Osteocyte (in vitro differentiated cells): ENCODE measurements at regions not wholly inside any gene's neighbourhood (a gene's known extent, or its start where the extent isn't known, plus 50 kb on each side); places are given as distances from the start of the nearest gene placed in this dataset.

Experiments
- DNase-seq: peaks from one replicate; pipeline ENCODE4 v3.0.0; 2021; ENCODE audit warnings: mixed read lengths; ENCODE audit not compliant: unreplicated experiment; ENCODE audit errors: extremely low spot score
- H3K27ac Mint-ChIP-seq: one replicate; pipeline ENCODE4 v1.8.0; 2021; ENCODE audit warnings: mild to moderate bottlenecking, mixed read lengths; ENCODE audit not compliant: unreplicated experiment
- H3K27me3 Mint-ChIP-seq: one replicate; pipeline ENCODE4 v1.8.0; 2021; ENCODE audit warnings: mixed read lengths; ENCODE audit not compliant: unreplicated experiment
- H3K36me3 Mint-ChIP-seq: one replicate; pipeline ENCODE4 v1.8.0; 2021; ENCODE audit warnings: mixed read lengths; ENCODE audit not compliant: unreplicated experiment
- H3K4me1 Mint-ChIP-seq: one replicate; pipeline ENCODE4 v1.8.0; 2021; ENCODE audit warnings: mixed read lengths; ENCODE audit not compliant: unreplicated experiment
- H3K4me3 Mint-ChIP-seq: one replicate; pipeline ENCODE4 v1.8.0; 2021; ENCODE audit warnings: mild to moderate bottlenecking, moderate library complexity, mixed read lengths; ENCODE audit not compliant: unreplicated experiment
- H3K9me3 Mint-ChIP-seq: one replicate; pipeline ENCODE4 v1.8.0; 2021; ENCODE audit warnings: mixed read lengths; ENCODE audit not compliant: unreplicated experiment
- TF ChIP-seq, protein P1 (sequence below): fragments of 200-600 bp; sonication (generic); IDR thresholded peaks from 2 replicates; pipeline ENCODE4 v1.5.0; 2021; ENCODE audit warnings: antibody characterized with exemption, mild to moderate bottlenecking, moderate library complexity

DNA sequence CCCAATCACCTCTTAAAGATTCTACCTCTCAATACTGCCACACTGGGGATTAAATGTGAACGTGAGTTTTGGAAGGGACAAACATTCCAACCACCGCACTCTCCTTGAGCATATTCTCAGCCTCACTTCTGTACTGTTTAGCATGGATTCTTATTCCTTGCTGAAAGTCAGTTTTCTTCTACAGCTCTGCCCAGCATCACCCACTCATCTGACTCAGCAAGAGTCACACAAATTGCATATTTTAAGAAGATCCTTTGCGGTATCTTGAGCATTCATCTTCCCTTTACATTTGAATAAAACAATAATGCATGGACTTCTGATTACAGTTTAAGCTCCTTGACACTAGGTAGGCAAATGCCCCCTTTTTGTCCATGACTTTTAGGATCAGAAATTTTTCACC is 251.6 kb upstream of the MKLN1 start:
- no peak for DNase-seq
- Mint-ChIP-seq H3K27me3 (no peaks in the 10 kb centered on the region), H3K27ac (peak overlapping the region; percentile 59), H3K9me3 (no peaks in the 10 kb centered on the region), H3K36me3 (peaks cover 19% of the 10 kb centered on the region), H3K4me1 (peaks cover 14% of the 10 kb centered on the region), H3K4me3 (no peak overlapping the region)
- TF ChIP-seq, protein P1, sequence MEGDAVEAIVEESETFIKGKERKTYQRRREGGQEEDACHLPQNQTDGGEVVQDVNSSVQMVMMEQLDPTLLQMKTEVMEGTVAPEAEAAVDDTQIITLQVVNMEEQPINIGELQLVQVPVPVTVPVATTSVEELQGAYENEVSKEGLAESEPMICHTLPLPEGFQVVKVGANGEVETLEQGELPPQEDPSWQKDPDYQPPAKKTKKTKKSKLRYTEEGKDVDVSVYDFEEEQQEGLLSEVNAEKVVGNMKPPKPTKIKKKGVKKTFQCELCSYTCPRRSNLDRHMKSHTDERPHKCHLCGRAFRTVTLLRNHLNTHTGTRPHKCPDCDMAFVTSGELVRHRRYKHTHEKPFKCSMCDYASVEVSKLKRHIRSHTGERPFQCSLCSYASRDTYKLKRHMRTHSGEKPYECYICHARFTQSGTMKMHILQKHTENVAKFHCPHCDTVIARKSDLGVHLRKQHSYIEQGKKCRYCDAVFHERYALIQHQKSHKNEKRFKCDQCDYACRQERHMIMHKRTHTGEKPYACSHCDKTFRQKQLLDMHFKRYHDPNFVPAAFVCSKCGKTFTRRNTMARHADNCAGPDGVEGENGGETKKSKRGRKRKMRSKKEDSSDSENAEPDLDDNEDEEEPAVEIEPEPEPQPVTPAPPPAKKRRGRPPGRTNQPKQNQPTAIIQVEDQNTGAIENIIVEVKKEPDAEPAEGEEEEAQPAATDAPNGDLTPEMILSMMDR, result no peak

DNA sequence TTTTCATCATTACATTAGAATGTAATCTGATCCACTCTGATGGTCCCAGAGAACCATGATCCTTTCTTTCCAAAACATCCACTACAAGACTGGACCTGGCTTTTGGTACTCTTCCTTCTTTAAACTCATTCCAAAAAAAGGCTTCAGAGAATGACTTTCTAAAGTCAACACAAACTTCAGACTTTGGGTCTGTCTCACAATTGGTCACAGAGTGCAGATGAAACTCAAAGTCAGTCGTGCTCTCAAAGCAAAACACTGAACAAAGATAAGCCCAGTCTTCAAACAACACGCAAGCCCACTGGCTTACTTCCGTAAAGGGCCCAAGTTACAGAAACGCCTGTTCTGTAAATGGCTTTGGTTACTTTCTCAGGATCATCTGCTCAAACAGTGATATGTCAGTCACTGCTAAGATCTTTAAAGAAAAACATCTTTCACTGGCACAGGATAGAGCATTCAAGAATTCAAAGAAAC is 250.9 kb upstream of the MKLN1 start:
- no peaks in the 10 kb centered on the region for H3K9me3 Mint-ChIP-seq
- peaks cover 11% of the 10 kb centered on the region for H3K4me1 Mint-ChIP-seq
- peak overlapping the region; percentile 53 for H3K27ac Mint-ChIP-seq
- peaks cover 19% of the 10 kb centered on the region for H3K36me3 Mint-ChIP-seq
- DNase-seq, result no peak
- H3K27me3 Mint-ChIP-seq, result no peaks in the 10 kb centered on the region
- H3K4me3 Mint-ChIP-seq, result no peak overlapping the region
- TF ChIP-seq, protein P1, result no peak

DNA sequence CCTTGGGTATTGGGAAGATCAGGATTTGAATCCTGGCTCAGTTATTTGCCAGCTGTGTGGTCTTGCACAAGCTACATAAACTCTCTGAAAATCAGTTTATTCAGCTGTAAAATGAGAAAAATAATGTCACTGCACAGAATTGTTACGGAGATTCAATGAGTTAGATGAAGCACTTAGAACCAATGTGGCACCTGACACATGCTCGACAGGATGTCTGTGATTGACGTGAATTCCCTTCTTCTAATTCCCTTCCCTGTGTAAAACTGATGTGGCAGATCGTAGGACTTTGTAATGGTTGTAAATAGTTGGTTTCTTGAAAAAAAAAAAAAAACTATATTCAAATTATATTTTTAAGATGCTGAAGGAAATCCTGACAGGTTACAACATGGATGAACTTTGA is 249.9 kb upstream of the MKLN1 start:
- H3K27me3 Mint-ChIP-seq, result no peaks in the 10 kb centered on the region
- no peak overlapping the region for H3K4me3 Mint-ChIP-seq

DNA sequence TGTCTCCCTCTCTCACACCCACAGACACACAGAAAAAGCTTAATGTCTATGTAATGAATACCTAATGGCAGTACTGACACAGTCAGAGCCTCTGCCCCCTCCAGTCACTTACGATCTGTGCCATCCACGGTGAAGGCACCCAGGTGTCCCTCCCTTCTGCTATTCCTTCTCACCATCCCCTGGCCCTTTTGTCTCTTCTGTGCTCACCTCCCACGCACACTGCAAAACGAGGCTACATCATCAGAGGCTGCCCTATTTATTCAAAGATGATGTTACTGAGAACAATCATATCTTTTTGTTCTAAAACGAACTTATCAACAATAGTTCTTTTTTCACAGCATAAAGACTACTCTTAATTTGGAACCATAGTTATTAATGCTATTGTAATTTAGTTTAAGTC is 246.9 kb upstream of the MKLN1 start:
- Mint-ChIP-seq H3K36me3 (peaks cover 17% of the 10 kb centered on the region), H3K4me1 (no peaks in the 10 kb centered on the region), H3K27ac (no peak overlapping the region), H3K9me3 (no peaks in the 10 kb centered on the region), H3K27me3 (no peaks in the 10 kb centered on the region), H3K4me3 (no peak overlapping the region)
- TF ChIP-seq, protein P1, result no peak
- DNase-seq, result no peak

More for the DNA sequence above, 249.9 kb upstream of the MKLN1 start:
- Mint-ChIP-seq H3K36me3 (peaks cover 22% of the 10 kb centered on the region), H3K4me1 (peaks cover 3% of the 10 kb centered on the region), H3K27ac (no peak overlapping the region), H3K9me3 (no peaks in the 10 kb centered on the region)
- no peak for DNase-seq
- TF ChIP-seq, protein P1, result no peak

DNA sequence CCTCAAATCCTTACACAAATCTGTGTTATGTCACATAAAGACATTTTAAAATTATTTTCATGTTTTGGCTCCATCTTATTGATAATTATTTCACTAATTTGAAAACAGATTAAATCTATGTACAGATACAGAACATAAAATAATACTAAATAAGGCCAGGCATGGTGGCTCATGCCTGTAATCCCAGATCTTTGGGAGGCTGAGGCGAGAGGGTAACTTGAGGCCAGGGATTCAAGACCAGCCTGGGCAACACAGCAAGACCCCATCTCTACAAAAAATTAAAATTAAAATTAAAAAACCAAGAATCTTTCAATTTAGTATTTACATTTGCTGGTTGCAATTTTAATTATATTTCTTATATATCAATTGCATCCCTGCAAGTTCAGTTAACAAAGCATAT is 246.4 kb upstream of the MKLN1 start:
- no peak for DNase-seq
- Mint-ChIP-seq H3K9me3 (no peaks in the 10 kb centered on the region), H3K4me1 (no peaks in the 10 kb centered on the region), H3K27ac (no peak overlapping the region), H3K27me3 (no peaks in the 10 kb centered on the region), H3K4me3 (no peak overlapping the region), H3K36me3 (peaks cover 17% of the 10 kb centered on the region)
- TF ChIP-seq, protein P1, result no peak
